GM23338 (cell line): ENCODE measurements at regions not wholly inside any gene's neighbourhood (a gene's known extent, or its start where the extent isn't known, plus 50 kb on each side); places are given as distances from the start of the nearest gene placed in this dataset.

ENCODE experiments used
- ATAC-seq: fragments of 200-7000 bp; cut with Tn5 transposase; 3 replicates; pipeline ENCODE4 v1.9.1; 2020
- DNase-seq: peaks from one replicate; pipeline ENCODE4 v3.0.0-alpha.2; 2015; ENCODE audit warnings: low spot score
- H2AFZ ChIP-seq: fragments of 200-600 bp; sonication (generic); 2 replicates; pipeline ENCODE4 v1.8.0; 2016; ENCODE audit warnings: antibody characterized with exemption, mild to moderate bottlenecking, moderate library complexity
- H3F3A ChIP-seq: fragments of 200-600 bp; sonication (generic); replicated peaks from 2 replicates; pipeline ENCODE4 v1.8.0; 2017; ENCODE audit warnings: antibody characterized with exemption, mixed run types, low read depth
- H3K27ac ChIP-seq: fragments of 200-600 bp; sonication (generic); 2 replicates; pipeline ENCODE4 v1.6.1; 2016; ENCODE audit warnings: low read depth
- H3K27me3 ChIP-seq: fragments of 200-600 bp; sonication (generic); 2 replicates; pipeline ENCODE4 v1.8.0; 2016; ENCODE audit warnings: mild to moderate bottlenecking, mixed run types, moderate library complexity; ENCODE audit not compliant: insufficient read depth
- H3K36me3 ChIP-seq: fragments of 200-600 bp; sonication (generic); 2 replicates; pipeline ENCODE4 v1.8.0; 2016; ENCODE audit warnings: mild to moderate bottlenecking; ENCODE audit not compliant: insufficient read depth
- H3K4me1 ChIP-seq: fragments of 200-600 bp; sonication (generic); 2 replicates; pipeline ENCODE4 v1.8.0; 2016; ENCODE audit warnings: mild to moderate bottlenecking, moderate library complexity; ENCODE audit not compliant: insufficient read depth
- H3K4me2 ChIP-seq: fragments of 200-600 bp; sonication (generic); 2 replicates; pipeline ENCODE4 v1.7.1; 2017; ENCODE audit warnings: mixed run types
- H3K4me3 ChIP-seq: fragments of 200-600 bp; sonication (generic); 2 replicates; pipeline ENCODE4 v1.6.1; 2016; ENCODE audit warnings: mixed run types
- H3K79me2 ChIP-seq: fragments of 200-600 bp; sonication (generic); replicated peaks from 2 replicates; pipeline ENCODE4 v1.8.0; 2017; ENCODE audit warnings: mild to moderate bottlenecking; ENCODE audit not compliant: insufficient read depth
- H3K9me2 ChIP-seq: fragments of 200-600 bp; sonication (generic); 2 replicates; pipeline ENCODE4 v1.8.0; 2017; ENCODE audit not compliant: insufficient read depth
- H4K20me1 ChIP-seq: fragments of 200-600 bp; sonication (generic); replicated peaks from 2 replicates; pipeline ENCODE4 v1.8.0; 2017; ENCODE audit warnings: mild to moderate bottlenecking; ENCODE audit not compliant: insufficient read depth
- H3K27ac Mint-ChIP-seq: 2 replicates; pipeline ENCODE4 v1.8.0; 2020; ENCODE audit warnings: inconsistent platforms, mild to moderate bottlenecking, moderate library complexity, mixed read lengths
- H3K27me3 Mint-ChIP-seq: 3 replicates; pipeline ENCODE4 v1.8.0; 2022; ENCODE audit warnings: low read depth, mild to moderate bottlenecking, moderate library complexity, mixed read lengths, inconsistent platforms; ENCODE audit not compliant: insufficient read depth, poor library complexity
- H3K36me3 Mint-ChIP-seq: 3 replicates; pipeline ENCODE4 v1.8.0; 2021; ENCODE audit warnings: low read depth, mild to moderate bottlenecking, inconsistent platforms, moderate library complexity, mixed read lengths
- H3K4me1 Mint-ChIP-seq: 3 replicates; pipeline ENCODE4 v1.8.0; 2020; ENCODE audit warnings: mild to moderate bottlenecking, inconsistent platforms, mixed read lengths
- H3K4me3 Mint-ChIP-seq: 3 replicates; pipeline ENCODE4 v1.8.0; 2021; ENCODE audit warnings: moderate library complexity, mild to moderate bottlenecking, inconsistent platforms, mixed read lengths
- H3K9me3 Mint-ChIP-seq: 3 replicates; pipeline ENCODE4 v1.8.0; 2020; ENCODE audit warnings: moderate library complexity, mild to moderate bottlenecking, inconsistent platforms, mixed read lengths
- CREB1 ChIP-seq: fragments of 250-450 bp; sonication (Bioruptor Pico); IDR thresholded peaks from 2 replicates; pipeline ENCODE4 v1.5.0; 2020; ENCODE audit warnings: low read depth, mild to moderate bottlenecking, moderate library complexity
- CTCF ChIP-seq, 2 experiments: fragments of 200-600 bp in 1 of 2; sonication (generic) in 1 of 2; conservative IDR thresholded peaks; 2 replicates each; pipeline versions ENCODE4 v1.5.1 to v1.6.1; 2016 to 2017; ENCODE audit warnings: antibody characterized with exemption in 2 of 2, low read depth in 2 of 2, mild to moderate bottlenecking in 2 of 2, moderate library complexity in 1 of 2
- EZH2phosphoT487 ChIP-seq: fragments of 200-600 bp; sonication (generic); IDR thresholded peaks from one replicate; pipeline ENCODE4 v1.8.1; 2018; ENCODE audit warnings: antibody characterized with exemption; ENCODE audit not compliant: unreplicated experiment
- NANOG ChIP-seq: IDR thresholded peaks from 2 replicates; pipeline ENCODE4 v1.6.1; 2016; ENCODE audit warnings: antibody characterized with exemption, borderline replicate concordance
- POLR2AphosphoS5 ChIP-seq: IDR thresholded peaks from 2 replicates; pipeline ENCODE4 v1.6.1; 2016; ENCODE audit warnings: antibody characterized with exemption, low read depth
- ZNF331 ChIP-seq: fragments of 250-450 bp; sonication (Bioruptor Pico); IDR thresholded peaks from 2 replicates; pipeline ENCODE4 v1.5.0; 2020; ENCODE audit warnings: low read depth, mild to moderate bottlenecking, moderate library complexity
- TF ChIP-seq, protein P1 (sequence below): fragments of 250-450 bp; sonication (Bioruptor Pico); IDR thresholded peaks from 2 replicates; pipeline ENCODE4 v1.5.0; 2020; ENCODE audit warnings: mild to moderate bottlenecking, moderate library complexity

- H3K36me3 ChIP-seq = no peaks in the 10 kb centered on the region
- no peaks in the 10 kb centered on the region for H3K4me1 ChIP-seq
- no peaks in the 10 kb centered on the region for H3K36me3 Mint-ChIP-seq
- no peaks in the 10 kb centered on the region for H3F3A ChIP-seq
- TF ChIP-seq POLR2AphosphoS5 = no peak
- no peak for TF ChIP-seq EZH2phosphoT487
- no peak for TF ChIP-seq NANOG
- TF ChIP-seq, protein P1, sequence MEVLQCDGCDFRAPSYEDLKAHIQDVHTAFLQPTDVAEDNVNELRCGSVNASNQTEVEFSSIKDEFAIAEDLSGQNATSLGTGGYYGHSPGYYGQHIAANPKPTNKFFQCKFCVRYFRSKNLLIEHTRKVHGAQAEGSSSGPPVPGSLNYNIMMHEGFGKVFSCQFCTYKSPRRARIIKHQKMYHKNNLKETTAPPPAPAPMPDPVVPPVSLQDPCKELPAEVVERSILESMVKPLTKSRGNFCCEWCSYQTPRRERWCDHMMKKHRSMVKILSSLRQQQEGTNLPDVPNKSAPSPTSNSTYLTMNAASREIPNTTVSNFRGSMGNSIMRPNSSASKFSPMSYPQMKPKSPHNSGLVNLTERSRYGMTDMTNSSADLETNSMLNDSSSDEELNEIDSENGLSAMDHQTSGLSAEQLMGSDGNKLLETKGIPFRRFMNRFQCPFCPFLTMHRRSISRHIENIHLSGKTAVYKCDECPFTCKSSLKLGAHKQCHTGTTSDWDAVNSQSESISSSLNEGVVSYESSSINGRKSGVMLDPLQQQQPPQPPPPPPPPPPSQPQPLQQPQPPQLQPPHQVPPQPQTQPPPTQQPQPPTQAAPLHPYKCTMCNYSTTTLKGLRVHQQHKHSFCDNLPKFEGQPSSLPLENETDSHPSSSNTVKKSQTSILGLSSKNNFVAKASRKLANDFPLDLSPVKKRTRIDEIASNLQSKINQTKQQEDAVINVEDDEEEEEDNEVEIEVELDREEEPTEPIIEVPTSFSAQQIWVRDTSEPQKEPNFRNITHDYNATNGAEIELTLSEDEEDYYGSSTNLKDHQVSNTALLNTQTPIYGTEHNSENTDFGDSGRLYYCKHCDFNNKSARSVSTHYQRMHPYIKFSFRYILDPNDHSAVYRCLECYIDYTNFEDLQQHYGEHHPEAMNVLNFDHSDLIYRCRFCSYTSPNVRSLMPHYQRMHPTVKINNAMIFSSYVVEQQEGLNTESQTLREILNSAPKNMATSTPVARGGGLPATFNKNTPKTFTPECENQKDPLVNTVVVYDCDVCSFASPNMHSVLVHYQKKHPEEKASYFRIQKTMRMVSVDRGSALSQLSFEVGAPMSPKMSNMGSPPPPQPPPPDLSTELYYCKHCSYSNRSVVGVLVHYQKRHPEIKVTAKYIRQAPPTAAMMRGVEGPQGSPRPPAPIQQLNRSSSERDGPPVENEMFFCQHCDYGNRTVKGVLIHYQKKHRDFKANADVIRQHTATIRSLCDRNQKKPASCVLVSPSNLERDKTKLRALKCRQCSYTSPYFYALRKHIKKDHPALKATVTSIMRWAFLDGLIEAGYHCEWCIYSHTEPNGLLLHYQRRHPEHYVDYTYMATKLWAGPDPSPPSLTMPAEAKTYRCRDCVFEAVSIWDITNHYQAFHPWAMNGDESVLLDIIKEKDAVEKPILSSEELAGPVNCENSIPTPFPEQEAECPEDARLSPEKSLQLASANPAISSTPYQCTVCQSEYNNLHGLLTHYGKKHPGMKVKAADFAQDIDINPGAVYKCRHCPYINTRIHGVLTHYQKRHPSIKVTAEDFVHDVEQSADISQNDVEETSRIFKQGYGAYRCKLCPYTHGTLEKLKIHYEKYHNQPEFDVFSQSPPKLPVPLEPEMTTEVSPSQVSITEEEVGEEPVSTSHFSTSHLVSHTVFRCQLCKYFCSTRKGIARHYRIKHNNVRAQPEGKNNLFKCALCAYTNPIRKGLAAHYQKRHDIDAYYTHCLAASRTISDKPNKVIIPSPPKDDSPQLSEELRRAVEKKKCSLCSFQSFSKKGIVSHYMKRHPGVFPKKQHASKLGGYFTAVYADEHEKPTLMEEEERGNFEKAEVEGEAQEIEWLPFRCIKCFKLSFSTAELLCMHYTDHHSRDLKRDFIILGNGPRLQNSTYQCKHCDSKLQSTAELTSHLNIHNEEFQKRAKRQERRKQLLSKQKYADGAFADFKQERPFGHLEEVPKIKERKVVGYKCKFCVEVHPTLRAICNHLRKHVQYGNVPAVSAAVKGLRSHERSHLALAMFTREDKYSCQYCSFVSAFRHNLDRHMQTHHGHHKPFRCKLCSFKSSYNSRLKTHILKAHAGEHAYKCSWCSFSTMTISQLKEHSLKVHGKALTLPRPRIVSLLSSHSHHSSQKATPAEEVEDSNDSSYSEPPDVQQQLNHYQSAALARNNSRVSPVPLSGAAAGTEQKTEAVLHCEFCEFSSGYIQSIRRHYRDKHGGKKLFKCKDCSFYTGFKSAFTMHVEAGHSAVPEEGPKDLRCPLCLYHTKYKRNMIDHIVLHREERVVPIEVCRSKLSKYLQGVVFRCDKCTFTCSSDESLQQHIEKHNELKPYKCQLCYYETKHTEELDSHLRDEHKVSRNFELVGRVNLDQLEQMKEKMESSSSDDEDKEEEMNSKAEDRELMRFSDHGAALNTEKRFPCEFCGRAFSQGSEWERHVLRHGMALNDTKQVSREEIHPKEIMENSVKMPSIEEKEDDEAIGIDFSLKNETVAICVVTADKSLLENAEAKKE (CRISPR knock-in tag) = no peak
- H3K9me3 Mint-ChIP-seq = no peaks in the 10 kb centered on the region
- no peak overlapping the region for H3K4me3 ChIP-seq
- DNase-seq (no peak), ATAC-seq (no peak)
- H3K4me2 ChIP-seq = no peak overlapping the region
- H2AFZ ChIP-seq = no peak overlapping the region
- no peak overlapping the region for H3K27ac Mint-ChIP-seq
- H3K4me1 Mint-ChIP-seq = peaks cover 3% of the 10 kb centered on the region; the same call in 1 of the 3 replicates
- no peaks in the 10 kb centered on the region for H3K79me2 ChIP-seq
- H3K27me3 Mint-ChIP-seq = no peaks in the 10 kb centered on the region
- H3K4me3 Mint-ChIP-seq = no peak overlapping the region
- H4K20me1 ChIP-seq = no peaks in the 10 kb centered on the region
- H3K27me3 ChIP-seq = no peaks in the 10 kb centered on the region
- no peak overlapping the region for H3K27ac ChIP-seq
- H3K9me2 ChIP-seq = no peaks in the 10 kb centered on the region
These were observed 99.8 kb upstream of the MTPN start for GRCh38 chr7:136076954-136077353.

DNA sequence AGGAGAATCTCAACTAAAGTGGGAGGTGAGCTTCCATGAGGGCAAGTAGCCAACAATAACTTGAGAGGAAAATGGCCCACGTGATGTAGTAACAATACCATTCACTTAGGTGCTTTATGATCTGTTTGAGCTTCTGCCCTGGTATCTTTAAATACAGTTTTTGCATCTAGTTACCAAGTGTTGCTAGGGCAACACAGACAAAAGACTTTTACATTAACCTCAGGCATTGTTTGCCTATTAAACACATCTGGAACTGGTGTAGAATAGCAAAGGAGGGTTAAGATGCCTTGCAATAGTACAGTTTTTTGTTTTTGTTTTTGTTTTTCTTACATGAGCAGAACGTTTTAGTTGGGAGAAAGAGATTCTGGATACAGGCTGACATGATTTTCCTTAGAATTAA lies 97.7 kb upstream of the MTPN start:
- Histone ChIP-seq H3K27me3 (no peaks in the 10 kb centered on the region), H3K36me3 (no peaks in the 10 kb centered on the region), H3K4me3 (no peak overlapping the region), H3K9me2 (no peaks in the 10 kb centered on the region; the same call in 1 of the 2 replicates), H3K4me1 (no peaks in the 10 kb centered on the region), H3K27ac (no peak overlapping the region), H3K79me2 (no peaks in the 10 kb centered on the region), H3K4me2 (no peak overlapping the region), H2AFZ (no peak overlapping the region), H4K20me1 (no peaks in the 10 kb centered on the region), H3F3A (no peaks in the 10 kb centered on the region)
- H3K9me3 Mint-ChIP-seq = no peaks in the 10 kb centered on the region
- DNase-seq = no peak
- H3K36me3 Mint-ChIP-seq = no peaks in the 10 kb centered on the region
- H3K27me3 Mint-ChIP-seq = no peaks in the 10 kb centered on the region
- no peak for ATAC-seq
- H3K27ac Mint-ChIP-seq = no peak overlapping the region
- peaks cover 2% of the 10 kb centered on the region; the same call in 2 of the 3 replicates for H3K4me1 Mint-ChIP-seq
- no peak overlapping the region for H3K4me3 Mint-ChIP-seq
- TF ChIP-seq CREB1 (CRISPR knock-in tag) (no peak), CTCF (conservative IDR thresholded peaks at IDR 0.05; ENCODE audit: low read depth in 2 of 2) (no peak), ZNF331 (CRISPR knock-in tag) (no peak)
